ENCODE measurements at regions not wholly inside any gene's neighbourhood (a gene's known extent, or its start where the extent isn't known, plus 50 kb on each side); places are given as distances from the start of the nearest gene placed in this dataset.

- no peak for DNase-seq
Measured at GRCh38 chr2:120785228-120785966, 49.7 kb downstream of the GLI2 start.

DNA sequence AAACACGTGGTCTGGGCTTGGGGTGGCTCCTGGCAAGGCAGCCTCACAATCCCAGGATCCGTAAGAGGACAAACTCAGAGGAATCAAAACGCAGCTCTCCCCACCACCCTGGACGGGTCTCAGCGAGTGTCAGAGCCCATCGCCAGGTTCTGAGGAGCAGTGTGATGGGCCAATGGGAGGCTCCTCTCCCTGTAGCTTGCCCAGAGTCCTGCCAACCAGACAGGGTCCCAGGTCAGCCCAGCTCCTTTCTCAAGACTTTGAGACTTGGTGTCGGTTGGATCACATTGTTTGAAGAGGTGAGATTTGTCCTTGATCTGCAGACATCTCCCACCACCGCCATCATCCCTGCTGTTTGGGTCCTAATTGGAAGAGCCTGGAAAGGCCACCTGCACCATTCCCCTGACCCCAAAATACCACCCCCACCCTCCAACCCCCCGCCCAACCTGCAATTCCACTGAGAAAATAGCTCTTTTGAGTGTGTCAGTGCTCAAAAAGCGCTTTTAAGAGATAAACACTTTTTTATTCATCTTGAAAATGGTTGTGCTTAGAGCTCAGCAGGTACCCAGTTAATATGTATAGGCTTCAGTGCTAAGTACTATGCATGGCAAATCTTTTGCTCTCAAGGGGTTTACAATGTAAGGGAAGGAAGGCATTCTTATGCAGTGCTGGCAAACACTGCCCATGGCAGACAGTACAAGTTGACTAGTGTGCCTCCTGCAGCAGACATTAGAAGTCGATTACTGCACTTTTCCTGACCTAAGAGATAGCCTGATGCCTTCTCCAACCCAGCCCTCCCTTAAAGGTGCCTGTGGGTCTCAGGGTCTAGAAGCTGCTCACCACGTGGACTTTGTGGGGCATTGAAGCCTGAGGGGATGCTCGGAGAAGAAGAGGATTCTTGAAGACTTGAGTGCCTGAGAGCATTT is 50.6 kb downstream of the GLI2 start:
- no peak for DNase-seq

GRCh38 chr2:120787111-120787821 is 51.6 kb downstream of the GLI2 start:
- DNase-seq, result no peak

GRCh38 chr2:120787822-120788700 is 52.4 kb downstream of the GLI2 start:
- DNase-seq, result no peak

DNA sequence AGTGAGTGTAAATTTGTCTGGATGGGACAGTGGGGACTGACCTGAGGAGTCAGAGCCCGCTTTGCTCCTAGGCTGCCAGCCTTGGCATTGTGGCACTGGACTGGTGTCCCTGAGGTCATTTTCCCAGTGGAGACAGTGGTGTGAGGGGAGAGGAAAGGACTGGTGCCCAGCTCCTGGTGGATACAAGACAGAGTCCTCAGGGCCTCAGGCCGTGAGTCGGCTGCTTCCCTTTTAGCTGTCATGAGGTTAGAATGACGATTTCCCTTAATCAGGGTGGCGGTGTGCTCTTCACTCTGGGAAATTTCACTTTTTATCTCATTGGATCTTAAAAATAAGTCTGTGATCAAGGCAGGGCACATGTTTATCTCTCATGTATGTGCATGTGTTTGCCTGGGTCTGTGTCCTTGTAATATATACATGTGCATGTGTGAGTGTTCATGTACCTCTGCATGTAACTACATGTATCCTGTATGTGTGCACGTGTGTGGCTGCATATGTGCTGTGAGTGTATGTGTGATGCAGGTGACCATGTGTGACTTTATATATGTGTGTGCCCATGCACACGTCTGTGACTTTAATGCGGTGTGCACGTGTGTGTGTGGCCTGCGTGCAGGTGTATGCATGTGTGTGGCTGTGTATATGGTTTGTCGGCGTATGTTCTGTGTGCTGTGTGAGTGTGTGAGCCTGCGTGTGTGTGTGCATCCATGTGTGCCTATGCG is 55.7 kb downstream of the GLI2 start:
- no peak for DNase-seq

DNA sequence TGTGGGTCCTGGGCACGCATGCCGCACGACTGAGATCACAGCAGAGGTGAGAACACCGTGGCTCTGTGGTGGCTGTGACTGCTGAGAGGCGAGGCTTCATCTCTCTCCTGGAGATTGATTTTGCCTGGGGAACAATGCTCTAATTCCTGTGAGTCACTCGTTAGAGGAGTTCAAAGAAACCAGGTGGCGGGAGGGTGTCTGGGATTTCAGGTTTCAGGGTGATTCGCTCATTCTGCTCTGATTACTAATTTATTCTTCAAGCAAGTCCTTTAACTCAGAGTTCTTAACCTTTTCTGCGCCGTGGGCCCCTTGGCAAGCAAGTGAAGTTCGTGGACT is 56.3 kb downstream of the GLI2 start:
- no peak for DNase-seq

DNA sequence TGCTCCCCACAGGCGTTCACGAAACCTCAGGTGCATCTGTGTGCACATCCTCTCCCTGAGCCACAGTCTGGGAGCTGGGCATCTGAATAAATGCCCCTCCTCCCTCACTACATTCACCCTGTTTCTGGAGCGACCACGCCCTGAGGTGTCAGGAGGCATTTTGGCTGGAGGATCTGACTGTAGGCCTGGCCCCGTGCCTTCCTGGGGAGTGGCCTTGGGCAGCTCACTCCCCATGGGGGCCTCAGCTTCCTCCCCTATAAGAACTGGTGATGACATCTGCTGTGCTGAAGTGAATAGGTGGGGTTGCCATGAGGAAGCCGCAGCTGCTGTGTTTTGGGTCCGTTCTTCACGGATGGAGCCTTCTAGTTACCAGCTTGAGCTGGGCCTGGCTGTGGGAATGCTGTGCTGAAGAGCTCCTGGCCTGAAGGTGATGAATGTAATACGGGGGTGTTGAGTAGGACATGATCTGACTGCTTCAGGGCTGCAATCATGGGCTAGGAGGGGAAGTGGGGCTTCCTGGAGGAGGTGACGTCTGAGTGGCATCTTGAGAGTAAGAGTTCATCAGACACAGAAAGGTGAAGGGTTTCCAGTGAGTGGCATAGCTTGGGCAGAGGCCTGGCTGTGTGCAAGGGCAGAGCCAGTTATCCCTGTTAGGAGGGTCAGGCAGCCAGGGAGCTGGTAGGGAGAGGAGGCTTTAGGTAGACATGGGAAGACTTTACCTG is 58.2 kb downstream of the GLI2 start:
- DNase-seq, result peak; percentile 76

DNA sequence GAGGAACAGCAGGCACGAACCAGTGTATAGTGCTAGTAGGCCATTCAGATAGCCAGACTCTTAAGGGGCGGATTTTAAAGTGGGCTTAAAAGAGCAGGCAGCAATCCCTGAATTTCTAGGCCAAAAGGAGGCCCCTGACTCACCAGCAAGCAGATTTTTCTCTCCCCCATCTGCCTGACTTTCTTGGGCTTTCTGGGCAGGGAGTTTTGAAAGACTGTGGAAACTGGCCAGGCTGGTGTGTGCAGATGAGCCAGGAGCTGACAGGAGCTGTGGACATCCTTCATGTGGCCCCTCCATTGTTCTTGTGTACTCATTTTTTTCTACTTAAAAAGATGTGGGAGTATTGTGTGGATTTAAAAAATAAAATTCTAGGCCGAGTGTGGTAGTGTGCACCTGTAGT is 59.0 kb downstream of the GLI2 start:
- DNase-seq, result peak; percentile 11

GRCh38 chr2:120796094-120796493 is 60.4 kb downstream of the GLI2 start:
- no peak for DNase-seq

- DNase-seq, result no peak
Measured at GRCh38 chr2:120797421-120798221, 62.0 kb downstream of the GLI2 start.

GRCh38 chr2:120798567-120799247 is 63.0 kb downstream of the GLI2 start:
- DNase-seq, result peak; percentile 80

DNA sequence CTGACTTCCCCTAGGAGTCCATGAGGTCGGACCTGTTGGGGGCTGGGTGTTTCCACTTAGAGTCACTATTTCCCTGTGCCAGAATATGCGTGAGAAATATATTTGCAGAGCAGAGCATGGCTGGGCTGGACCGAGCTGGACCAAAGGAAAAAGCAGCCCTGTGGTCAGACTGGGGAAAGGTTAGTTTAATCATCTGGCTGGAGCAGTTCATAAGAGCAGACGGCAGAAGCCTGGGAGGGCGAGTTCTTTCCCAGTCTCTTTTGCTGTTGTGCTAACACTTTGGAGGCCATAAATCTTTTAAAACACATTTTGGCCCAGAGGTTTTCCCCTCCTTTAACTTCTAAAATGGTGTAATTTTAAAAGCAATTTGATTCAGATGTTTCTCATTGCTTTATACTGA is 66.5 kb downstream of the GLI2 start:
- no peak for DNase-seq

GRCh38 chr2:120802867-120803484 is 67.3 kb downstream of the GLI2 start:
- no peak for DNase-seq

DNA sequence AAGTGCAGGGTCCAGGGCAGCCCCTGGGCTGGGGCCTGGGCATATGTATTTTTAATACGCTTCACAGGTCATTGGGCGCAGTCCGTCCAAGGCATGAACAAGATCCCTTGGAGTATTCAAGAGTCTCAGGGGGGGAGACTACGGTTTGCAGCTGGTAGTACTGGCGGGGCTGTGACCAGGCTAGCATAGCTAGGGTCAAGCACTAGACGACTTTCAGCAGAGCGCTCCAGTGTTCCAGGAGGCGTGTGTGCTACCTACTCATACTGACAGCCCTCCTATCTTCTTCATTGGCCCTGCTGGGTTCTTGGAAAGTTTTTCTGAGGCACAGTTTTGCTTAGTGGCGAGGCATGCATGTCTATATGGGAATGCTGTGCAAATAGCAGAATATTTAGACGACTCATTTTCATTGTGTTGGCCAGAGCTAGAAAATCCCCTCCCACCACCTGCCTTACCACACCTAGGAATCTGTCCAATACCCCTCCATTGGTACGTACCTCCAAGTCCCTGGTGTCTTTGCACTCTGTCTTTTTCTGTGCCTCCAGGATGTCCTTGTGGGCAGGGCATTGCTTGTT is 68.2 kb downstream of the GLI2 start:
- no peak for DNase-seq

GRCh38 chr2:120804459-120804858 is 68.8 kb downstream of the GLI2 start:
- DNase-seq, result no peak

DNA sequence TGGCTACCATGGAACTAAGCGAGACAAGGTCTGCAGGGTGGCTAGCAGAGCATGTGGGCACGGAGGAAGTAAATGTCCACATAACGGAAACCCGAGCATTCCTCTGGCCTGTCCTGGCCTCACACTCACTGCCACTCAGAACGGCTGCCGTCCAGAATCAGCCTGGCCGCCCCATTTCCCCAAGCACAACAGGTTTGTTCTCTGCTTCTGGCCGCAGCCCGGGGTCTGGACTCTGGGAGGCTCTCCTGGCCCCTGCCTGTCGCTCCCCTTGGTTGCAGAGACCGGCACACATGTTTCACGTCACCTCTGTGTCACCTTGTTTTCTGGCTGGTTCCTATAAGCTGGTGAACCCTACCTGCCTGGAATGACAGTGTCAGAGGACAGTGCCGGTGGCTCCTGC is 69.3 kb downstream of the GLI2 start:
- DNase-seq, result no peak

- DNase-seq, result no peak
Measured at GRCh38 chr2:120805602-120806001, 69.9 kb downstream of the GLI2 start.

- DNase-seq, result no peak
Measured at GRCh38 chr2:120807751-120808150, 72.1 kb downstream of the GLI2 start.

DNA sequence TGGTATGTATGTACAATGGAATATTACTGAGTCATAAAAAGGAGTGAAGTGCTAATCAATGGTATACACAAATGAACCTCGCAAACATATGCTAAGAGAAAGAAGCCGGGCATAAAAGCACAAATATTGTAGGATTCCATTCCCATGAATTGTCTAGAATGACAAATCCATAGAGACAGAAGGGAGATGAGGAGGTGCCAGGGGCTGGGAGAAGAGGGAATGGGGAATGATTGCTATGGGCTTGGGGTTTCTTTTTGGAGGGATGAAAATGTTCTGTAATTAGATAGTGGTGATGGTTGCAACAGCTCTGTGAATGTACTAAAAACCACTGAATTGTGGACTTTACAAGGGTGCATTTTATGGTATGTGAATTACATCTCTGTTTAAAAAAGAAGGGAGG is 73.5 kb downstream of the GLI2 start:
- no peak for DNase-seq
